UCSD-AML1 (cell line): ENCODE measurements at regions not wholly inside any gene's neighbourhood (a gene's known extent, or its start where the extent isn't known, plus 50 kb on each side); places are given as distances from the start of the nearest gene placed in this dataset.
A peak's percentile ranks its signal among the peaks of the same experiment; 100 is the strongest.
"Not testable (repeated sequence)": the region's sequence is repeated elsewhere in the genome, so short reads cannot be mapped to it uniquely, and the experiment has no call there.

Experiments used
- DNase-seq: peaks from one replicate; lab custom pipeline; 2025; ENCODE audit not compliant: unreplicated experiment; lab: John Stamatoyannopoulos, UW

DNA sequence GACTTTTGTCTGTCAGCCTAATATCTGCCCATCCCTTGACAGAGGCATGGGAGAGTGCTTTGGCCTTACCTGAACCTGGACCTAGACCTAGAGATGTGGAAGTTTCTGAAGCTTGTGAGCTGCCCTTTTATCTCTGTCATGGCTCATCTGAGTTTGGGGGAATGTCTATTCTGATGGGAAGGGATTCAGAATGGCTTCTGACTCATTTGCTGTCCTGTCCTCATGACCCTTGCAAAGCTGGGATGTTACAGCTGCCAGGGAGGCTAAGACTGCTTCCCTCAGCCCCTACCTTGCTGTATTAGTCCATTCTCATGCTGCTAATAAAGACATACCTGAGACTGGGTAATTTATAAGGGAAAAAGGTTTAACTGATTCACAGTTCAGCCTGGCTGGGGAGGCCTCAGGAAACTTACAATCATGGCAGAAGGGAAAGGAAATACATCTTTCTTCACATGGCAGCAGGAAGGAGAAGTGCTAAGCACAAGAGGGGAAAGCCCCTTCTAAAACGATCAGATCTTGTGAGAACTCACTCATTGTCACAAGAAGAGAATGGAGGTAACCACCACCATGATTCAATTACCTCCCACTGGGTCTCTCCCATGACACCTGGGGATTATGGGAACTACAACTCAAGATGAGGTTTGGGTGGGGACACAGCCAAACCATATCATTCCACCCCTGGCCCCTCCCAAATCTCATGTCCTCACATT is 252.2 kb downstream of the ERMARD start:
- no peak for DNase-seq

DNA sequence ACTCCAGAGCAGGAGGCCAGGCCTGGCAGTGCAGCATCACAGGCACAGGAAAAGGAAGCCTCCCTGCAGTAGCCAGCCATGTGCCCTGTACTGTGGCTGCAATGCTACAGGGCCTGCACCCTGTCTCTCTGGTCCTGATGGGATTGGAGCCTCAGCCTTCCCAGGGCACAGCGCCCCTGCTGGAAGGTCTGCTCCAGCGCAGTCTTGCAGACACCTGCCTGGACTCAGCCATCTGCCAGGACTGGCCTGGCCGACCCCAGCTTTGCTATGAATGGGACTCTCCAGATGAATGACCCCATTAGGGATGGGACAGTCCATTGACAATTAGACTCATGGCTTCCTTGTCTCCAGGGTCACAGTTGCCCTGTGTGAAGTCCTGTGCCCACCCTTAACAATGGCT is 251.6 kb downstream of the ERMARD start:
- DNase-seq: no peak

DNA sequence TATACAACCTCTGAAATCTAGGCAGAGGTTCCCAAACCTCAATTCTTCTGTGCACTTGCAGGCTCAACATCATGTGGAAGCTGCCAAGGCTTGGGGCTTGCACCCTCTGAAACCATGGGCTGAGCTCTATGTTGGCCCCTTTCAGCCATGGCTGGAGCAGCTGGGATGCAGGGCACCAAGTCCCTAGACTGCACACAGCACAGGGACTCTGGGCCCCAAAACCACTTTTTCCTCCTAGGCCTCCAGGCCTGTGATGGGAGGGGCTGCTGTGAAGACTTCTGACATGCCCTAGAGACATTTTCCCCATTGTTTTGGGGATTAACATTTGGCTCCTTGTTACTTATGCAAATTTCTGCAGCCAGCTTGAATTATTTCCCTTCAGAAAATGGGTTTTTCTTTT is 250.4 kb downstream of the ERMARD start:
- not testable (repeated sequence) for DNase-seq

DNA sequence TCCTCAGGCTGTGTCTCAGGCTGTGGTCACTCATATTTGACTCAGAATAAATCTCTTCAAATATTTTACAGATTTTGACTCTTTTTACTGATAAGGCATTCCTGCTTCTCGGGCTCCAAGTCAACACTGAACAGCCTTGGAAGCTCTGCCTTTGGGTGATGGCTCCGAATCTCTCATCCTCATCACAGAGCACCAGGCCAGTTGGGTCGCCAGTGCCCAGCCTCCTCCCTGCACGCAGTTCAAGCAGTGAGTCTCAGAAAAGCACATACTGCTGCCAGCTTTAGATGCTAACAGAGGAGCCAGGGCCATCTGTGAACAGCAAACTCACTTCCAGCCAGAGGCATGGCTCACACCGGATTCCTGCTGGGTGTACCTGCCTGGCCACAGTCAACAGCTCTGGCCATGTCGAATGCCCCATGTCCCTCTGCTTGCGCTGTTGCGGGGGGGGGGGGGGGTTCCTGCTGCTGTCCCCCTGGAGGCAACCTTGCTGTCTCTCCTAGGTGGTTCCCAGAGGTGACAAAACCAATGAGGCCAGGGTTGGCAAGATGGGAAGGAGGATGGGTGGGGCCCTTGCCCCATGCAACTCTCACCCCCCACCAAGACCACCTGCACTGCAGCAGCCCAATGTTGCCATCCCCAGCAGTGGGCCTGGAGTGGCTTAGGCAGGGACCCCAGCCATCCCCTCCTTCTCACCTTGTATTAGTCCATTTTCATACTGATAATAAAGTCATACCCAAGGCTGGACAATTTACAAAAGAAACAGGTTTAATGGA is 248.8 kb downstream of the ERMARD start:
- no peak for DNase-seq

DNA sequence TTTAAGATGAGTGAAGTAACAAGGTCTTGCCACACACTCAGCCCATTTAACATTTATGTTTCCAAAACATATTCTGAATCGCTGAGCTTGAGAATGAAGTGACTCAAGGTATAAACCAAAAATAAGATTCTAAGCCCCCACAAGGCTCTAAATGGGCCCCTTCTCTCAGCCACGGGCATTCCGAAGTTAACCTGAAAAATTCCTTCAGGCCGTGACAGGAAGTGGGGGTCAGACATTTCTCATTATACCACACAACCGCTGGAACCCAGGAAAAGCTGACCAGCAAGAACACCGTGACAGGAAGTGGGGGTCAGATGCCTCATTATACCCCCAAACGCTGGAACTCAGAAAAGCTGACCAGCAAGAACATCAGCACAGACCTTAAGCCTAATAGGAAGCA is 247.9 kb downstream of the ERMARD start:
- DNase-seq: no peak

DNA sequence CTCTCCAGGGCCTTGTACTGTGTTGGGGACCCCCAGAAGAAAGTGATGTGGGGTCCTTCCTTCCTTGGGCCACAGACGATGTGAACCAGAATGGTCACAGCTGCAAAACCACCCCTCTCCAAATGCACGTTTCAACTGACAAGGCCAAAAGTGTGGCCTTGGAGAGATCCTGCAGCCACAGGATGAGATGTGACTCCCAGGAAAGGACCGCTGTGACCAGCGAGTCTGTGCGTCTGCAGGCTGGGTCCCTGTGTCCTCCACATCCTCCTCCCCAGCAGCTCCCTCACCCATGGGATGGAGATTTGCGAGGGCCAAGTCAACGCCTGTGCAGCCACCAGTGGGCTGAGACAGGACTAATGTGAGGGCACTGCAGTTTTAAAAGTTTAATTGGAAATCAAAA is 247.0 kb downstream of the ERMARD start:
- no peak for DNase-seq

DNA sequence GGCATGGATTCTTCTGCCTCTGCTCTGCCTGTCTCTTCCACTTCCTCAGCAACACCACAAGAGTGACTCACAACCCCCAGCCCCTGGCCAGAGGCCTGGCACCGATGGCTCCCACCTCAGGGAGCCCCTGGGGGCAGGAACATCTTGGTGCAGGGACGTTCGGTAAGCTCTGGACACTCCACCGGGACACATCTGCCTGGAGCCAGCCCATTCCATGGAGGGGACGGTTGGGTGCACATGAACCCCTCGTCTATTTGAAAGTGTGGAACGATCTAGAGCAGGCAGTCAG is 246.5 kb downstream of the ERMARD start:
- DNase-seq: peak; percentile 46

DNA sequence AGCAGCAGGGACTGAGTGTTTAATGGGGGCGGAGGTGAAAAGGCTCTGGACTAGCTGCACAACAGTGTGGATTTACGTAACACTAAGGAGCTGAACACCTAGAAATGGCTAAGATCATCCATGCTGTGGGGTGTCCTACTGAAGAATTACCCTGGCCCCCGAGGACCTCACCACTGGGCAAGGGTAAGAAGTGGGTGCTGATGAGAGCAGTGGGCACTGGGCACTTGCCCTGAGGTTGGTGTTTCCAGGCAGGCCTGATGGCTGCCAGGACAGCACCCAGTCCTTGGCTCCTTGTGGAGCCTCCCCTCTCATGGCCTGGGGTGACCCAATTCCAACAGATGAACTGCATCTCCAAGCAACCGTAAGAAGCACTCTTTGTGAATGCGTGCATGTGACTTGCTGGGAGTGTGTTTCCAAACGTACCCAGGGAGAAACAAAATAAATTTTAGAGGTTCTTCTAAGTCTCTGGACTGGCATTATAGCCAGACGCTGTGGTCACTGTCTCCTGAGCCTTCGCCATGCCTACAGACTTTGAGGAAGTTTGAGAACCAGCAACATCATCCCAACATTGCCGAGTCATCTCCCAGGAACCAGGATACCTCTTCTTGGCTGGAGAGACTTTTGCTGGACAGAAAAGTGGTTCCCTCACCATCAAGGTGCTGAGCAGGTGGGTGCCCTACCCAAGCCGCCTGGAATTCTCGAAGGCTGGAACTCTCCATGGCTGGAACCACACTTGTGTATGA is 245.9 kb downstream of the ERMARD start:
- no peak for DNase-seq

DNA sequence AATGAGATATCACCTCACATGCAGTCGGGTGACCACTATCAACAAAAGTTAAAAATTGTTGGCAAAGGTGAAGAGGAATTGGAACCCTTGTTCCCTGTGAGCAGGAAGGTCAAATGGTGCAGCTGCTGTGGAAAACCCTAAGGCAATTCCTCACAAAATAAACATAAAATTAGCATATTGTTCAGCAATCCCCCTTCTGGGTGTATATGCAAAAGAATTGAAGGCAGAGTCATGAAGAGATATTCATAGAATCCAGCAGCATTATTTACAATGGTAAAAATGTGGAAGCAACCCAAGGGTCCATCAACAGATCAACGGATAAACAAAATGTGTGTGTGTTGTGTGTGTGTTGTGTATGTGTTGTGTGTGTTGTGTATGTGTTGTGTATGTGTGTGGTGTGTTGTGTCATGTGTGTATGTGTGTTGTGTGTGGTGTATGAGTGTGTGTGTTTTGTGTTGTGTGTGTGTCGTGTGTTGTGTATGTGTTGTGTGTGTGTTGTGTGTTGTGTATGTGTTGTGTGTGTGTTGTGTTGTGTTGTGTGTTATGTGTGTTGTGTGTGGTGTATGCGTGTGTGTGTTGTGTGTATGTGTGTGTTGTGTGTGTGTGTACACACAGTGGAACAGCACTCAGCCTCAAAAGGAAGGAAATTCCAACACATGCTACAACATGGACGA is 245.1 kb downstream of the ERMARD start:
- no peak for DNase-seq

DNA sequence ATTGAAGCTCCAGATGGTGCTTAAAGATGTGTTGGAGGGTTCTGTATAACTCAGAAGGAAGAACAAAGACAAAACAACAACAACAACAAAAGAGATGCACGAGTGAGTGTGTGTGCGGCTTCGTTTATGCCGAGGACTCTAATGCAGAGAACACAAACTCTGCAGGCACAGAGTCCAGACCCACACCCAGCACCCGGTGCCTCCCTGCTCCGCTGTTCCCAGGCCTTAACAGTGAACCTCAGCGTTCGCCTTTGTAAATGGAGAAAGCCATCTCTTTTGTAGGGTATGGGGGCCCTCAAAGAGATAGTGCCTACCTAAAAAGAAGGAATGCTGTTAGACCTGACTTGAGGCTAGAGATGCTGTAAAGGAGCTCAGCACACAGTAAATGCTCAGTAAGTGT is 243.3 kb downstream of the ERMARD start:
- DNase-seq: no peak

DNA sequence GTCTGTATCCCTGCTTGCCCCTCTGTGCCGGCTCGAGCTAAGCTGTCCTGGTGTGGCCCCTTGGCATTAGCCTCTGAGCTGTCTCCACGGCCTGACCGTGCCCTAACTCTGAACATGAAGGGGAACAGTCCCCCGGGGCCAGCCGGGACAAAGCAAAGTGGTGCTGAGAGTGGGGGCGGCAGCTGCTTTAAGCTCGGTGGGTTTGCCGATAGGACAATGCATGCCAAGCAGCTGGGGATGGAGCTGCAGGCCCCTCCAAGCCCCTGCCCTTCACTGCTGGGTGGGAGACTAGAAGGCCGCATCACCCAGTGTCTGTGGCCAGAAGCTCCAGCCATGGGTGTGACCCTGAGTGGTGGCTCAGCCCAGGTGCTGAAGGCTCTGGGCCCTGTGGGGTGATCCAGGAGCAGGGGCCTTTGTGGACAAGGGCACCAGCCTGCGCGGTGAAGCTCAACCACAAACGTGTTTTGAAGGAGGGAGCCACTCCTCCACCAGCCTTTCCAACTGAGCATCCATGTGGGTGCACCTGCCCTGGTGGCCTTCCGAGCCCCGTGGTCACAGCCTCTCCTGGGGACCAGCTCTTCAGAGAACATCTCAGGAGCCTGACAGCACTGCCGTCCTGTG is 242.5 kb downstream of the ERMARD start:
- no peak for DNase-seq

DNA sequence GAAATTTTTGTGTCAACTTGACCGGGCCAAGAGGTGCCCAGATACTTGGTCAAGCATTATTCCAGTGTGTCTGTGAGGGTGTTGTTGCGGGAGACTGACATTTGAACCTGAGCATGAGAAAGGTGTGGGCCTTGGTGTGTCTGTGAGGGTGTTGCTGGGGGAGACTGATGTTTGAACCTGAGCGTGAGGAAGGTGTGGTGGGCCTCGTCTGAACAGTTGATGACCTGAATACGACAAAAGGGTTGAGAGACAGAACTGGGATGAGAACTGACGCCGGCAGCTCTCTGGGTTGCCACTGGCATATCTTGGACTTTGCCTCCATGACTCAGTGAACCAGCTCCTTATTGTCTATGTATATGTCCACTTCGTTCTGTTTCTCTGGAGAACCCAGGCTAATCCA is 240.5 kb downstream of the ERMARD start:
- no peak for DNase-seq

DNA sequence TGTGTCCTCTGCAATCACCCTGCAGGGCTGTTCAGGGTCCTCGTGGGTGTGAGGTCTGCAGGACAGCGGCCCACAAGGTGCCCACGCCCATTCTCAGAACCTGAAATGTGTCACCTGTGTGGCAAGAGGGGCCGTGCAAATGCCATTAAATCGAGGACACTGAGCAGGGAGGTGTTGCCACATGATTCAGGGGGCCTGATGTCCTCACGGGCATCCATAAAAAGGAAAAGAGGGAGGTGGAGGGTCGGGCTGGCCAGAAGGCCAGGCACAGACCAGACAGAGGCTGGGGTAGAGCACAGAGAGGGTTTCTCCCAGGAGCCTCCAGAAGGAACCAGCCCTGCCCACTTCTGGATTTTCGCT is 239.6 kb downstream of the ERMARD start:
- DNase-seq: no peak

DNA sequence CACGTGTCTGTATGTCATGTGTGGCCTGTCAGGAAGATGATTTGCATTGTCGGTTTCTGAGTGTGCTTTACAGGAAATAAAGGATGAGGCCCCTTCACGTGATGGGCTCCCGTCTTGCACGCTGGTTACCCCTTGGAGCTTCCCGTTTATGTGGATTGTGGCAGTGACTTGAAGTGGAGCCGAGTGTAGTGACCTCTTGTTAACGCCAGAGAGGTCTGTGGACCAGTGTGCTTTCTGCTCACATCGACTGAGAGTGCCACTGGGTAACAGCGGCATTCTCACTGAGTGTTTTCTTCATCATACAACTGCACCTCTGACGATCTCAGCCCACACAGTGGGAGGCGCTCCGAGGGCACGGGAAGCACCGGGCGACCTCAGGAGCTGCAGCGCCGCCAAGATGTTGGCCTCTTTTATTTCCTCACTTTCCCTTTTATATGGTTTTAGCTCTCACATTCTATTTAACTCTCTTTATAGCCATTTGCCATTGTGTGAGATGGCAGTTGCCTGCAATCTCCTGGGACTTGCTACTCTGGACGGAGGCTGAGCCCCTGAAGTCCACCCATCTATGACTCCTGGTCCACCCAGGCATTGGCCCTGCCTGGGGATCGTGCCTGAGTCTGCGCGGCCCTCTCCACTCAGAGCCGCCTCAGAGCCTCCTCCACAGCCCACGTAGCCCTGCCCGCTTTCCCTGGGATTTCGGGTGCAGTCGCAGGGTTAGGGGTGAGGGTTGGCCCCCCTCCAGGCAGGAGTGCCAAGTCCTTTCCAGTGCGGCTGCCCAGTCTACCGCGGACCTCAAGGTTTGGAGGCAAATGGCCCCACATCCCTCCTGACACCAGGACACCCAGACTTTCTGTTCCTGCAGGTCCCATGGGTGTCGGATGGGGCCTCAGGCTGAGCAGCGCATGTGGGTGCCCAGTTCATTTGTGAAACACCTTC is 238.9 kb downstream of the ERMARD start:
- DNase-seq: peak; percentile 60

DNA sequence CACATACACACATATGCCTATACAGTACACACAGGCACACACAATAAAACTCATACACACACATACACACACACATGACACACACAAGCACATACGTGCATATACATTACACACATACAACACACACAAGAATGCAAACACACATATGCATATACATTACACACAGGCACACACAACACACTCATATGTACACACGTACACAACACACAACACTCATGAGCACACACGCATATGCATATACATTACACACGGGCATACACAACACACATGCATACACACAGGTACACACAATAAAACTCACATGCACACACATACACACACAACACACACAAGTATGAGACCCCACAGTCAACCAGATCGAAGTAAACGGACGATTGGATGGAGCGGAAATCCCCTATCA is 238.2 kb downstream of the ERMARD start:
- DNase-seq: no peak

DNA sequence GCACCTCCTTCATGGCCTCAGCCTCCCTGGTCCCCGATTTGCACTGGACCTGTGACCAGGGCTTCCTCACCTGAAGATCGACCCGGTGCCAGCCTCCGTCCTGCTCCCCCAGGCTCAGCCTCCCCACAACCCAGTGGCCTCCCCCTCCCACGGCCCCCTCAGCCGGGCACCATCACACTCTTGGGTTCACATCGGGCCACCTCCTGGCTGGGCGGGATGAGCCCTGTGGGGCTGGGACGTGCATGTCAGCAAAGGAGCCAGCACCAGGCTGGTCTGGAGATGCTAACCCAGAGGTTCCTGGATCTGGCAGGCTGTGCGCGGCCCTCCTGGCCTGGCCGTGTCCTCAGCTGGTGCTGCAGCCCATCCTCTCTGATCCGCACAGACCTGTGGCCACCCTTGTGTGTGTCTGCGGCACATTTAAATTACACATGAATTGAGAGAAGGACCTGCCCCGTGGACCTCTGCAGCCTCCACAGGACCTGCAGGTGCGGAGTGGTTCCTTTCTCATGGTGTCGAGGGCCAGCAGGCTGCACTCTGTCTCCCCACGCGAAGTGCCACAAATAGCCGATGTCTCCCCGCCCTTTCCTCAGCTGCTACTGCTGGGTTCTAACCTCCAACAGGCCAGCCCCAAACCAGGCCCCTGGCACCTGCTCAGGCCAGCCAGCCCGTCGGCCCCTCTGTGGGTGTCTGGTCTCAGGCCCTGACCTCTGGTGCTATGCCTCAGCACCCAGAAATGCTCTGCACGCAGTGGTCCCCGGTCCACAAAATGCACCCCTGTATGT is 237.5 kb downstream of the ERMARD start:
- DNase-seq: no peak

DNA sequence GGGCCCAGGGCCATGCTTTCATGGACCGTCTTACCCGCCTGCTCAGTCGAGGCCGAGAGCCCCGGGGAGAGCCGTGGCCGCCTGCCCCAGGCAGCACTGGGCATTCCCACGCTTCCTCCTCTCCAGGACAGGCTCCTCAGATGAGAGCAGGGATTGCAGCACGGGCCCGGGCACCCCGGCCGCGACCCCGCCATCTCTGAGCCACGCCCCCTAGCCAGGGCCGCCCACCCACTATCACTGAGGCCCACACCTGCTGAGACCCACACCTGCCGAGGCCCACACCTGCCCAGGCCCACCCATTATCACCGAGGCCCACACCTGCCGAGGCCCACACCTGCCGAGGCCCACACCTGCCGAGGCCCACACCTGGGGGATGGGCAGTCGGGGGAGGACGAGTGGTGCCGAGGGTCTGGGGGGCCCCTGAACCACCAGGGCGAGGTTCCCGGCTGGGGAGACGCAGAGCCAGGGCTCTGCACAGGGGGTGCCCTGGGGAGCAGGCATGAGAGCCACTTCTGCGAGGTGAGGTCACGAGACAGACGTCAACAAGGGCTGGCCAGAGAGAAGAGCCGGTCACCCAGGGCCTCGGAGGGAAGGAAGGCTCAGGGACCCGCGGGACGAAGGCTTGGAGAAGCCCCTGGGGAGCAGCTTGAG is 235.6 kb downstream of the ERMARD start:
- DNase-seq: no peak

DNA sequence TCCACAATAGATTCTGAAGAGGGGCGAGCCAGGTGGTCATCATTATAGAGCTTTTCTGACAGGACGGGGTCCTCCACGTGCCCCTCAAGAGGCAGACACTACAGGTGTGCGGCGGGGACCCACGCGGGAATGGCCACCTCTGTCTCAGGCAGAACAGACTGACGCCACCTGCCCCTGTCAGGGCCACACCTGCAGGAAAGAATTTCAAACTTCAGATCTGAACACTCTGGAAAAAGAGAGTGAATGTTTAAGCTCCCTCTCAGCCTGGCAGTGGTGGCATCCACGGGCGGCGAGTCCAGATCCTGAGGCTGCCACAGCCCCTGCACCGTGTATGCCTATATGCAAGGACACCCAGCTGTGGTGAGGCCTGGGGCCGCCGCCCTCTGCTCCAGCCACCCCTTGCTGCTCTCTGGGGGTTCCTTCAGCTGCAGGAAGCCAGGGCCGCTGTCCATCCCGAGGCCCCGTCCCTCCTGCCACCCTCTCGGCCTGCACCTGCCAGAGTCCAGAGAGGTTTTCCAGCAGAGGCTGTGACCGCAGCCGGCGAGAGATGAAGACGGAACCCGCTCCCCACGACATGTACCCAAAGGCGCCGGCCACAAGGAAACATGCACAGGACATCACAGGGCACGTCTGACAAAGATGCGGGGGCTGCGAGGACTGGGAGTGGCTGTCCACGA is 234.9 kb downstream of the ERMARD start:
- DNase-seq: no peak
